ENCODE measurements at regions not wholly inside any gene's neighbourhood (a gene's known extent, or its start where the extent isn't known, plus 50 kb on each side); places are given as distances from the start of the nearest gene placed in this dataset.

DNA sequence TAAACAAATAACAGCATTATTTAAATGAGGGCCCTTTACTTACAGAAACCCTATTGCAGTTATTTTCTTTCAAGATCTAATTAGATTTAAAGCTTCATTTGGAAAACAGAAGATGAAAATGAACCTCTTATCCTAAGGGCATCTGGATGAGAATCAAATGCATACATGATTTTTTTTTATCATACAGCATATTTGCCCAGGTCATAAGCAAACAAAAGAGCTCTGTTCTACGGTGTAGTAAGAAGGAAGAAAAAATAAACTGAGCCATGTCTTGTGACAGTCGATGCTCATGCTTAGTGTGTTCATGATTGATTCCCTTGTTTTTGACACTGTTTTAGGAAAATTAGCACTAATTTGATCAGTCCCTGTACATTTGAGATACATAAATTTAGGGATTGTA is 202.6 kb upstream of the RNF32 start (continued):
- TF ChIP-seq, protein P1, sequence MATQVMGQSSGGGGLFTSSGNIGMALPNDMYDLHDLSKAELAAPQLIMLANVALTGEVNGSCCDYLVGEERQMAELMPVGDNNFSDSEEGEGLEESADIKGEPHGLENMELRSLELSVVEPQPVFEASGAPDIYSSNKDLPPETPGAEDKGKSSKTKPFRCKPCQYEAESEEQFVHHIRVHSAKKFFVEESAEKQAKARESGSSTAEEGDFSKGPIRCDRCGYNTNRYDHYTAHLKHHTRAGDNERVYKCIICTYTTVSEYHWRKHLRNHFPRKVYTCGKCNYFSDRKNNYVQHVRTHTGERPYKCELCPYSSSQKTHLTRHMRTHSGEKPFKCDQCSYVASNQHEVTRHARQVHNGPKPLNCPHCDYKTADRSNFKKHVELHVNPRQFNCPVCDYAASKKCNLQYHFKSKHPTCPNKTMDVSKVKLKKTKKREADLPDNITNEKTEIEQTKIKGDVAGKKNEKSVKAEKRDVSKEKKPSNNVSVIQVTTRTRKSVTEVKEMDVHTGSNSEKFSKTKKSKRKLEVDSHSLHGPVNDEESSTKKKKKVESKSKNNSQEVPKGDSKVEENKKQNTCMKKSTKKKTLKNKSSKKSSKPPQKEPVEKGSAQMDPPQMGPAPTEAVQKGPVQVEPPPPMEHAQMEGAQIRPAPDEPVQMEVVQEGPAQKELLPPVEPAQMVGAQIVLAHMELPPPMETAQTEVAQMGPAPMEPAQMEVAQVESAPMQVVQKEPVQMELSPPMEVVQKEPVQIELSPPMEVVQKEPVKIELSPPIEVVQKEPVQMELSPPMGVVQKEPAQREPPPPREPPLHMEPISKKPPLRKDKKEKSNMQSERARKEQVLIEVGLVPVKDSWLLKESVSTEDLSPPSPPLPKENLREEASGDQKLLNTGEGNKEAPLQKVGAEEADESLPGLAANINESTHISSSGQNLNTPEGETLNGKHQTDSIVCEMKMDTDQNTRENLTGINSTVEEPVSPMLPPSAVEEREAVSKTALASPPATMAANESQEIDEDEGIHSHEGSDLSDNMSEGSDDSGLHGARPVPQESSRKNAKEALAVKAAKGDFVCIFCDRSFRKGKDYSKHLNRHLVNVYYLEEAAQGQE (IDR thresholded peaks at IDR 0.05; ENCODE audit: unreplicated experiment): no peak
- TF ChIP-seq ZNF114 (CRISPR knock-in tag; IDR thresholded peaks at IDR 0.05) (no peak), CTCF (conservative IDR thresholded peaks at IDR 0.05; ENCODE audit: low read depth in 2 of 2) (no peak)

GRCh38 chr7:156437021-156437614 is 203.5 kb upstream of the RNF32 start:
- ATAC-seq (no peak), DNase-seq (ENCODE audit: low spot score) (no peak)
- H3K4me3 ChIP-seq: no peak overlapping the region
- H3K27ac ChIP-seq (ENCODE audit: low read depth): no peak overlapping the region
- peaks cover 3% of the 10 kb centered on the region for H3K27me3 Mint-ChIP-seq (ENCODE audit: insufficient read depth, low read depth, poor library complexity)
- no peaks in the 10 kb centered on the region for H3K4me1 ChIP-seq (ENCODE audit: insufficient read depth)
- H3K36me3 ChIP-seq (ENCODE audit: insufficient read depth): no peaks in the 10 kb centered on the region
- H3K27me3 ChIP-seq (ENCODE audit: insufficient read depth): no peaks in the 10 kb centered on the region
- no peak overlapping the region for H2AFZ ChIP-seq
- H3F3A ChIP-seq (replicated peaks; ENCODE audit: low read depth): no peaks in the 10 kb centered on the region
- H3K9me2 ChIP-seq (ENCODE audit: insufficient read depth): no peaks in the 10 kb centered on the region
- H3K36me3 Mint-ChIP-seq (ENCODE audit: low read depth): no peaks in the 10 kb centered on the region
- no peaks in the 10 kb centered on the region for H3K79me2 ChIP-seq (replicated peaks; ENCODE audit: insufficient read depth)
- no peak overlapping the region for H3K4me3 Mint-ChIP-seq
- H3K4me1 Mint-ChIP-seq: peaks cover 5% of the 10 kb centered on the region; the same call in 2 of the 3 replicates
- no peak overlapping the region for H3K27ac Mint-ChIP-seq
- H3K4me2 ChIP-seq: no peak overlapping the region
- no peaks in the 10 kb centered on the region for H4K20me1 ChIP-seq (replicated peaks; ENCODE audit: insufficient read depth)
- no peaks in the 10 kb centered on the region for H3K9me3 Mint-ChIP-seq
- TF ChIP-seq STAT1 (IDR thresholded peaks at IDR 0.05; ENCODE audit: unreplicated experiment) (no peak), CTCF (conservative IDR thresholded peaks at IDR 0.05; ENCODE audit: low read depth in 2 of 2) (no peak), JUNB (IDR thresholded peaks at IDR 0.05; ENCODE audit: unreplicated experiment) (no peak), CREB1 (CRISPR knock-in tag; IDR thresholded peaks at IDR 0.05; ENCODE audit: low read depth) (no peak)
- TF ChIP-seq, protein P2, sequence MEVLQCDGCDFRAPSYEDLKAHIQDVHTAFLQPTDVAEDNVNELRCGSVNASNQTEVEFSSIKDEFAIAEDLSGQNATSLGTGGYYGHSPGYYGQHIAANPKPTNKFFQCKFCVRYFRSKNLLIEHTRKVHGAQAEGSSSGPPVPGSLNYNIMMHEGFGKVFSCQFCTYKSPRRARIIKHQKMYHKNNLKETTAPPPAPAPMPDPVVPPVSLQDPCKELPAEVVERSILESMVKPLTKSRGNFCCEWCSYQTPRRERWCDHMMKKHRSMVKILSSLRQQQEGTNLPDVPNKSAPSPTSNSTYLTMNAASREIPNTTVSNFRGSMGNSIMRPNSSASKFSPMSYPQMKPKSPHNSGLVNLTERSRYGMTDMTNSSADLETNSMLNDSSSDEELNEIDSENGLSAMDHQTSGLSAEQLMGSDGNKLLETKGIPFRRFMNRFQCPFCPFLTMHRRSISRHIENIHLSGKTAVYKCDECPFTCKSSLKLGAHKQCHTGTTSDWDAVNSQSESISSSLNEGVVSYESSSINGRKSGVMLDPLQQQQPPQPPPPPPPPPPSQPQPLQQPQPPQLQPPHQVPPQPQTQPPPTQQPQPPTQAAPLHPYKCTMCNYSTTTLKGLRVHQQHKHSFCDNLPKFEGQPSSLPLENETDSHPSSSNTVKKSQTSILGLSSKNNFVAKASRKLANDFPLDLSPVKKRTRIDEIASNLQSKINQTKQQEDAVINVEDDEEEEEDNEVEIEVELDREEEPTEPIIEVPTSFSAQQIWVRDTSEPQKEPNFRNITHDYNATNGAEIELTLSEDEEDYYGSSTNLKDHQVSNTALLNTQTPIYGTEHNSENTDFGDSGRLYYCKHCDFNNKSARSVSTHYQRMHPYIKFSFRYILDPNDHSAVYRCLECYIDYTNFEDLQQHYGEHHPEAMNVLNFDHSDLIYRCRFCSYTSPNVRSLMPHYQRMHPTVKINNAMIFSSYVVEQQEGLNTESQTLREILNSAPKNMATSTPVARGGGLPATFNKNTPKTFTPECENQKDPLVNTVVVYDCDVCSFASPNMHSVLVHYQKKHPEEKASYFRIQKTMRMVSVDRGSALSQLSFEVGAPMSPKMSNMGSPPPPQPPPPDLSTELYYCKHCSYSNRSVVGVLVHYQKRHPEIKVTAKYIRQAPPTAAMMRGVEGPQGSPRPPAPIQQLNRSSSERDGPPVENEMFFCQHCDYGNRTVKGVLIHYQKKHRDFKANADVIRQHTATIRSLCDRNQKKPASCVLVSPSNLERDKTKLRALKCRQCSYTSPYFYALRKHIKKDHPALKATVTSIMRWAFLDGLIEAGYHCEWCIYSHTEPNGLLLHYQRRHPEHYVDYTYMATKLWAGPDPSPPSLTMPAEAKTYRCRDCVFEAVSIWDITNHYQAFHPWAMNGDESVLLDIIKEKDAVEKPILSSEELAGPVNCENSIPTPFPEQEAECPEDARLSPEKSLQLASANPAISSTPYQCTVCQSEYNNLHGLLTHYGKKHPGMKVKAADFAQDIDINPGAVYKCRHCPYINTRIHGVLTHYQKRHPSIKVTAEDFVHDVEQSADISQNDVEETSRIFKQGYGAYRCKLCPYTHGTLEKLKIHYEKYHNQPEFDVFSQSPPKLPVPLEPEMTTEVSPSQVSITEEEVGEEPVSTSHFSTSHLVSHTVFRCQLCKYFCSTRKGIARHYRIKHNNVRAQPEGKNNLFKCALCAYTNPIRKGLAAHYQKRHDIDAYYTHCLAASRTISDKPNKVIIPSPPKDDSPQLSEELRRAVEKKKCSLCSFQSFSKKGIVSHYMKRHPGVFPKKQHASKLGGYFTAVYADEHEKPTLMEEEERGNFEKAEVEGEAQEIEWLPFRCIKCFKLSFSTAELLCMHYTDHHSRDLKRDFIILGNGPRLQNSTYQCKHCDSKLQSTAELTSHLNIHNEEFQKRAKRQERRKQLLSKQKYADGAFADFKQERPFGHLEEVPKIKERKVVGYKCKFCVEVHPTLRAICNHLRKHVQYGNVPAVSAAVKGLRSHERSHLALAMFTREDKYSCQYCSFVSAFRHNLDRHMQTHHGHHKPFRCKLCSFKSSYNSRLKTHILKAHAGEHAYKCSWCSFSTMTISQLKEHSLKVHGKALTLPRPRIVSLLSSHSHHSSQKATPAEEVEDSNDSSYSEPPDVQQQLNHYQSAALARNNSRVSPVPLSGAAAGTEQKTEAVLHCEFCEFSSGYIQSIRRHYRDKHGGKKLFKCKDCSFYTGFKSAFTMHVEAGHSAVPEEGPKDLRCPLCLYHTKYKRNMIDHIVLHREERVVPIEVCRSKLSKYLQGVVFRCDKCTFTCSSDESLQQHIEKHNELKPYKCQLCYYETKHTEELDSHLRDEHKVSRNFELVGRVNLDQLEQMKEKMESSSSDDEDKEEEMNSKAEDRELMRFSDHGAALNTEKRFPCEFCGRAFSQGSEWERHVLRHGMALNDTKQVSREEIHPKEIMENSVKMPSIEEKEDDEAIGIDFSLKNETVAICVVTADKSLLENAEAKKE (CRISPR knock-in tag; IDR thresholded peaks at IDR 0.05): no peak

Data from GM23338 (cell line).